KBM-7 (cell line): ENCODE measurements at regions not wholly inside any gene's neighbourhood (a gene's known extent, or its start where the extent isn't known, plus 50 kb on each side); places are given as distances from the start of the nearest gene placed in this dataset.
"Not testable (repeated sequence)": the region's sequence is repeated elsewhere in the genome, so short reads cannot be mapped to it uniquely, and the experiment has no call there.

ENCODE experiments used
- DNase-seq: peaks from one replicate; pipeline ENCODE4 v3.0.0-alpha.2; 2015
- in situ Hi-C: fragments of 300-500 bp; cut with MboI; formaldehyde crosslinking; loops from 2 replicates; pipeline ENCODE4 v1.14.3; 2020; ENCODE audit warnings: low sequenced_read_pairs, low pct_unique_long_range_greater_than_20kb, mixed read lengths

- DNase-seq, result no peak
- in situ Hi-C loops, result no loop called here
Observed at GRCh38 chr11:24124876-24125275, 372.0 kb upstream of the LUZP2 start.

DNA sequence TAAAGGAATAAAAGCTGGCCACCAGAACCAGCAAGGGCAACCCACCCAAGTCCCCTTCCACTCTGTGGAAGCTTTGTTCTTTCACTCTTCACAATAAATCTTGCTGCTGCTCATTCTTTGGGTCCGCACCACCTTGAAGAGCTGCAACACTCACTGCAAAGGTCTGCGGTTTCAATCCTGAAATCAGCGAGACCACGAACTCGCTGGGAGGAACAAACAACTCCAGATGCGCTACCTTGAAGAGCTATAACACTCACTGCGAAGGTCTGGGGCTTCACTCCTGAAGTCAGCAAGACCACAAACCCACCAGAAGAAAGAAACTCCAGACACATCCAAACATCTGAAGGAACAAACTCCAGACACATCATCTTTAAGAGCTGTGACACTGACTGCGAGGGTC lies 365.2 kb upstream of the LUZP2 start:
- in situ Hi-C loops, result no loop called here
- no peak for DNase-seq

- in situ Hi-C loops, result no loop called here
- no peak for DNase-seq
Observed at GRCh38 chr11:24132471-24132870, 364.4 kb upstream of the LUZP2 start.

- in situ Hi-C loops, result no loop called here
- DNase-seq, result no peak
Observed at GRCh38 chr11:24134879-24135589, 361.8 kb upstream of the LUZP2 start.

GRCh38 chr11:24142062-24142461 lies 354.8 kb upstream of the LUZP2 start:
- DNase-seq, result no peak
- in situ Hi-C loops, result no loop called here

DNA sequence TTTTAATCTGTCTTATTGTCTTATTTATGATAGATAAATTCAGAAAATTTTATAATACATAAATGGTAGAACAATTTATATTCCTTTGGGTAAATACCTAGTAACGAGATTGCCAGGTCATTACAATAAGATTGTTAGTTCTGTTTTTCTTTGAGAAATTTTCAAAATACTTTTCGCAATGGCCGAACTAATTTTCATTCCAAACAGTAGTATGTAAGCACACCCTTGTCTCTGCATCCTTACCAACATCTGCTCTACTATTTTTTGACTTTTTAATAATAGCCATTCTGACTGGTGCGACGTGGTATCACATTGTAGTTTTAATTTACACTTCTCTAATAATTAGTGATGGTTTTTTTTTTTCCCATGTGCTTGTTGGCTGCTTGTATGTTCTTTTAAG lies 351.4 kb upstream of the LUZP2 start:
- DNase-seq, result no peak
- in situ Hi-C loops, result no loop called here

DNA sequence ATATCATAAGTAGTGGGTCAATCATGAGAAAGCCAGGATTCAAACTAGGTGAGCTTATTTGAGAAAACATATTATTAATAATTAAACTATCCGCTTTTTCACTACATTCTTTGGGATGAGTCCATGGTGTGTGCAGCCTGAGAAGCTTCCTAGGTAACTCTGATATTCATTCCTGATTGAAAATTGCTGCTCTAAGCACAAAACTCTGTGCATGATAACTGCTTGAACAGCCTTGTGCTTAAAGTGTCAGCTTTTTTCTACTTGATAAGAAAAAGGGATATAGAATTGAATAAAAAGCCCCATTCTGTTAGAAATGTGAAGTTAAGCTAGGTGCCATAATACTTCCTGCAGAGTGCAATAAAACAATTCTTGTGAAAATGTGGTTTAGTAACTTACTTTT lies 343.5 kb upstream of the LUZP2 start:
- in situ Hi-C loops, result no loop called here
- DNase-seq, result no peak

DNA sequence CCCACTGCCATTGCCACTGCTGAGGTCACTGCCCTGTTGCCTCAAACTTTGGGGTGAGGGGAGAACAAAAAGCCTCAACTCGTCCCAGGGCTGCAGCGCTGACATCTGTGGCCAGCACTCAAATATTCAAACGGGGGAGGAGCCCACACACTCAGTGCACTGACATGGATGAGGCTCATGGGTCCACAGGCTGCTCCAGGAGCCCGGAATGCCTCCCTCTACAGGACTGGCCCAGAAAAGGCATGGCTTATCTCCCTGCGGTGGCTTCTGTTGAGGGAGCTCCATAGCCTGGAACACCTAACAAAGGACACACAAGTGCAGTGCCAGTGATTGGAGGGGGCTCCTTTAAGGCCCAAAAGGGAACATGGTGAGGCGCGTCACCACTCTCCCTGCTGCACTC lies 341.1 kb upstream of the LUZP2 start:
- no peak for DNase-seq
- in situ Hi-C loops, result no loop called here

DNA sequence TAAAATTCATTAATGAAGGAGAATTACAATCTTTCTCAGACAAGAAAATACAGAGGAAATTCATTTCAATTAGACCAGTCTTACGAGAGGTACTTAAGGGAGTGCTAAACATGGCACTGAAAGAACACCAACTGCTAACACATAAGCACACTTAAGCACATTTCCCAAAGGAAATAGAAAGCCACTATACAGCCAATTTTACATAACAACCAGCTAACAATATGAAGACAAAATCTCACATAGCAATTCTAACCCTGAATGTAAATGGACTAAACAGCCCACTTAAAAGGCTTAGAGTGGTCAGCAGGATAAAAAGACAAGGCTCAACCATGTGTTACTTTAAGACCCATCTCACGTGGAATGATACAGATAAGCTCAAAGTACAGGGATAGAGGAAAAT lies 339.5 kb upstream of the LUZP2 start:
- in situ Hi-C loops, result no loop called here
- DNase-seq, result no peak

DNA sequence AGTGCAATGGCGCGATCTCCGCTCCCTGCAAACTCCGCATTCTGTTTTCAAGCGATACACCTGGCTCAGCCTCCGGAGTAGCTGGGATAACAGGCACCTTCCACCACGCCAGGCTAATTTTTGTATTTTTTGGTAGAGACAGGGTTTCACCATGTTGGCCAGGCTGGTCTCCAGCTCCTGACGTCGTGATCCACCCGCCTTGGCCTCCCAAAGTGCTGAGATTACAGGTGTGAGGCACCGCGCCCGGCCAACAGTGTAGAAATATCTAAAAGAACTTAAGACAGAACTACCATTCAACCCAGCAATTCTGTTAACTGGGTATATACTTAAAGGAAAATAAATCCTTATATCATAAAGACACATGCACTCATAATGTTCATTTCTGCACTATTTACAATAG lies 335.3 kb upstream of the LUZP2 start:
- in situ Hi-C loops, result no loop called here
- DNase-seq, result no peak

DNA sequence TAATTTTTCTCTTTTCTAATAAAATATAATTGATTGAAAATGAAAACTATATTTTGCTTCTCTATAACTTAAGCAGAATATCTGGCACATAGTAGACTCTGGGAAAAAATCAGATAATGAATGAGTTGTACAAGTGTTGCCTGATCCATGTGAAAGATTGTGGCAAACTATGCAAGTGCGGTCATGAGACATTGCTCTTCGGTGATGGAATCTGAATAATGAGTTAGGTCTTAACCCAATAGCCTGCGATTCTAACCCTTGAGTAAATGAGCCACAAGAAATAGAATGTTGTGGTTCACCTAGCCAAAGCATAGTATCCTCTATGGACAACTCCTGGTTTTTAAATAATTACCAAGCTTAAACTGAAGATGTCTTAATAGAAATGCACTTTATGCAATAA lies 333.7 kb upstream of the LUZP2 start:
- in situ Hi-C loops, result no loop called here
- DNase-seq, result no peak

- DNase-seq, result no peak
- in situ Hi-C loops, result no loop called here
Observed at GRCh38 chr11:24163841-24164240, 333.0 kb upstream of the LUZP2 start.

- in situ Hi-C loops, result no loop called here
- DNase-seq, result no peak
Observed at GRCh38 chr11:24171869-24172268, 325.0 kb upstream of the LUZP2 start.

- DNase-seq, result no peak
- in situ Hi-C loops, result no loop called here
Observed at GRCh38 chr11:24181395-24182047, 315.3 kb upstream of the LUZP2 start.

- in situ Hi-C loops, result not testable (repeated sequence)
Observed at GRCh38 chr11:24185535-24185934, 311.3 kb upstream of the LUZP2 start.

DNA sequence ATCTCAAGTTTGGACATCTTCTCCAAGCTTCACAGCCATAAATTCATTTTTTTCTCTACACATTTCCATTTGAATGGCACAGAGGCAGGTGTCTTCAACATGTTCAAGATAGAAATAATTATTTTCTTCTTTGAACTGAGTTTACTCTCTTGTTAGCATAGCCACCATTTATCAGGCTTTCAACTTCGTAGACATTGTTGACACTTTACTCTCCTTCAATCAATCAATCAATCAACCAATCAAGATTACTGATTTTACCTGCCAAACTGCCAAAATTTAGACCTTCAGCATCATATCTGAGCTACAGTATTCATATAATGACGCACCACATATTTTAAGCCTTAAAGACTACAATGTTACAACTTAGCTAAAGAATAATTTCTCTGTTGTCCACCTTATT lies 300.1 kb upstream of the LUZP2 start:
- no peak for DNase-seq
- in situ Hi-C loops, result no loop called here

More at GRCh38 chr11:24185535-24185934, 311.3 kb upstream of the LUZP2 start:
- not testable (repeated sequence) for DNase-seq

DNA sequence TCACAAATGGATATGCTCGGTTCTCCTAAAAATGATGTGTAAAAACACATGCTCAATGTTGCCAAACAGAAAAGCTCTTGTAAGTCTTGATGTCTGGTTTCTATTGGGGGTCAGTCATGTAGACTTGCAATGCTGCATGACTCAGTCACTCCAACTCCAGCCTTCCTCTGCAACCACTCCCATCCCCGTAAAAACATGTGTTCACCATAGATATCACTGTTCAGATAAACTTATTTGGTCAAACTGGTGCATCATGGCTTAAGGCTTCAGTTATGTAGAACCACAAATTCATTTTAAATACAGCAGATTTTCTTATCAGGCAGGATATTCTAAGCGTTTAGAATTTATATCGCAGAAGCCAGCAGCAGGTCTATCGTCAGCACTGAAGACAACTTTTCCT lies 298.4 kb upstream of the LUZP2 start:
- in situ Hi-C loops, result no loop called here
- no peak for DNase-seq

- no peak for DNase-seq
- in situ Hi-C loops, result no loop called here
Observed at GRCh38 chr11:24199461-24199860, 297.4 kb upstream of the LUZP2 start.

- no peak for DNase-seq
- in situ Hi-C loops, result no loop called here
Observed at GRCh38 chr11:24206030-24206429, 290.8 kb upstream of the LUZP2 start.

- no peak for DNase-seq
- in situ Hi-C loops, result no loop called here
Observed at GRCh38 chr11:24206511-24206910, 290.3 kb upstream of the LUZP2 start.

DNA sequence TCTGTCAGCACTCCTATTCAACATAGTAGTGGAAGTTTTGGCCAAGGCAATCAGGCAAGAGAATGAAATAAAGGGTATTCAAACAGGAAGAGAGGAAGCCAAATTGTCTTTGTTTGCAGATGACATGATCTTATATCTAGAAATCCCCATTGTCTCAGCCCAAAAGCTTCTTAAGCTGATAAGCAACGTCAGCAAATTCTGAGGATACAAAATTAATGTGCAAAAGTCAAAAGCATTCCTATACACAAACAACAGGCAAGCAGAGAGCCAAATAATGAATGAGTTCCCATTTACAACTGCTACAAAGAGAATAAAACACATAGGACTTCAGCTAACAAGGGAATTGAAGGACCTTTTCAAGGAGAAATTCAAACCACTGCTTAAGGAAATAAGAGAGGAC lies 280.4 kb upstream of the LUZP2 start:
- in situ Hi-C loops, result no loop called here
- no peak for DNase-seq
